ENCODE measurements at regions not wholly inside any gene's neighbourhood (a gene's known extent, or its start where the extent isn't known, plus 50 kb on each side); places are given as distances from the start of the nearest gene placed in this dataset.
"Not testable (repeated sequence)": the region's sequence is repeated elsewhere in the genome, so short reads cannot be mapped to it uniquely, and the experiment has no call there.

- DNase-seq, result no peak
These were observed 351.0 kb downstream of the TCERG1L start for GRCh38 chr10:130960531-130960930.

DNA sequence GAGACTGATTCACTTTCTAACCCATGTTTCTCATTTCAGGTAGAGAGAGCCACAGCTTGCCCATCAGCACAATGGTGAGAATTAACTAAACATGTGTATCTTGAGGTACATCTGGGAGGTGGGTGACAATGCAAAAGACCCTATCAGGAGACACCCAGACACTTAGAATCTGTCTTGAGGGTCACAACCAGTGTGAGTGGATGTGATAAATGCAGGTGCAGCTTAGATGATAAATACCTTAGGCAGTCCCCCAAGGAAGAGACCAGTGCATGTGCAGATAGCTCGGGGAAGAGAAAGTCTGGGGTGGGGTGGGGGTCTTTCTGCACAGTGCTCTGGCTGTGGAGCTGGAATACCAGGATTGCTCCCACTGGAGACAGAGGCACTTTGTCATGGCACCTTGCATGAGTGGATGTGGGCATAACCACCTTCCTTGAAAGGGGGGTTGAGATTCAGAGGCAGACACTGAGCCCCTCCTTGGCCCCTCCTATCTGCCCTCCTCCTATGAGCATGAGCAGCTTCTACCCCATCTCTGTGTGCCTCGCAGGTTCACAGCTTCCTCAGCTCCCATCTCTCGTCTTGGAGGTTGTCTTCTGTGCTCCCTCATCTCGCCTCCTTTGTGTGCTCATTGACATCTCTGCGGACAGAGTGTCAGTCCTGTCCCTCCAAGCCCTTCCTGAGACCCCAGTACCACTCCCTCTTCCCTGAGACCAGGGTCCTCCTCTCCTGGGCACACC lies 349.8 kb downstream of the TCERG1L start:
- no peak for DNase-seq

GRCh38 chr10:130962240-130963051 lies 349.1 kb downstream of the TCERG1L start:
- DNase-seq, result no peak

- no peak for DNase-seq
These were observed 348.5 kb downstream of the TCERG1L start for GRCh38 chr10:130963052-130963393.

DNA sequence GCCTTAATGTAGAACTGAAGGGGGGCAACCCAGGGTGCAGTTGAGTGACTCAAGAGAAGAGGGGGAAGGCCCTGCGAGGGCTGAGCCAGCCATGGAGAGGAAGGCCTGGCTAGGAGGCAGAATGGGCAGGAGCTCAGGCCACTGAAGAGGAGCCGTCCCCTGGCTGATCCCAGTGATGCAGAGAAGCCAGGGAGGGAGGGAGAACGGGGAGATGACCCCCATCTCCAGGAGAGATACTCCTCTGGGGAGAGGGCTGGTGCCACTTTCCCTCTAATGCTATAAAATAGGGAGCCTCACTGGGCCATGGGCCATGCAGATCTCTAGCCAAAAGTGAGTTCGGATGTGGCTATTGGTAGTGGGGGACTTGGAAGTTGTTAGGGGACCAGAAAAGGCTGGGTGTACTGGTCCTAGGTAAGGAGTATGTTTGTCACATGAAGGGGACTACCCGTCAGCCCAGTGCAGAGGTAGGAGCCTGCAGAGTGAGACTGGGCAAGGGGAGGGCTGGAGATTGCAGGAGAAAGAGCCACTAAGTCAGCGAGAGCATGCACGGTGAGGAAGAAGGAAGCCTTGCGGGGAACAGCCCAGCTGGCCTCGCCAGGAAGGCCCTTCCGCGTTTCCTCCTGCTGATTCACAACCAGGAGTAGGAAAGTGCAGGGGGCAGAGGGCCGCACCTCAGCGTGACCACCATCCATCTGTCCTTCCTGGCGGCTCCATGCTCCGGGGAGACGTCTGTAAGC lies 347.6 kb downstream of the TCERG1L start:
- no peak for DNase-seq

- no peak for DNase-seq
These were observed 346.8 kb downstream of the TCERG1L start for GRCh38 chr10:130964771-130965170.

DNA sequence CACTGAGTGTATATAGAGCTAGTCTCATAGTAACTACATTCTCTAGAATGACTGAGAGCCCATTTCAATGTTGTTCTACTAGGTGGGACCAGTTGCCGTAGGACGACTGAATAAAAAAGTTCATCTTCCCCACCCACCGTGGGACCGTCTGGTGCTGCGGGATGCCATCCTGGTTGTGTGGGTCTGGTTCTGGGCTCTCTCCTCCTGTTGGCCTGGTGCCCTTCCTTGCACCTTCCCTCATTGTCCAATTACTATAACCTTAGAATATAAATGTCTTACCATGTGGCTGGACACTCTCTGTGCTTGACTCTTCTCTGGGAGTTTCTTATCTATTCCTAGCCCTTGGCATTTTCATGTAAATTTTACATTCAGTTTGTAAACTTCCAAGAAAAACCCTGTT lies 344.4 kb downstream of the TCERG1L start:
- no peak for DNase-seq

- no peak for DNase-seq
These were observed 343.7 kb downstream of the TCERG1L start for GRCh38 chr10:130967784-130968183.

DNA sequence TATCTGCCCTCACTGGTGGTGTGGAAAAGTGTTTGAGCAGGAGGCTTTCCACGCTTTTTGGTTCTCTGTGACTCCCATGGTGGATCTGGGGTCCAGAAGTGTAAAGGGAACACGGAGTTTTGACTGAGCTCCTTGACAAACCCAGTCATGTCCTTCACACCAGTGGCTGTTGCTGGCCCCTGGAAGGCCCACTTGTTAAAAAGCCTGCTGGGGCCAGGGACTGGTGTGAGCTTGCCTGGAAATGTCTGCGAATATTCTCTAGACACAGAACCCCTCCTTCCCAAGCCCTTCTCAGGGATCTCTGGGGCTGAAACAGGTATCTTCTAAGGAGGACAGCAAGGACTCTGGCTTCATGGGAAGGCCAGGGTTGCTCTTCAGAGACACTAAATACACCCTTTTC lies 343.0 kb downstream of the TCERG1L start:
- no peak for DNase-seq

DNA sequence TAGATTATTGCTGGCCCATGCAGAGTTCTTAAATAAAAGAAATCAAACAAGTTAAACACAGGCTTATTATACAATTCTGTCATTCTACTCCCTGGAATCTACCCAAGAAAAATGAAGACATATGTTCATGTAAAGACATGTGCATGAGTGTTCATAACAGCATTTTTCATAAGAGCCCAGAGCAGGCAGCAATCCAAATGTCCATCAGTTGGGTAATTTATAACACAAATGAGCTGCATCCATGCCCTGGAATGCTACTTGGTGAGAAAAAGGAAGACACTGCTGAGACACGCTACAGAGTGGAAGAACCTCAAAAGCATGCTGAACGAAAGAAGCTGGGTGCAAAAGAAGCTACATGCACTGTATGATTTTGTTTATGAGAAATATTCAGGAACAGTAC lies 342.6 kb downstream of the TCERG1L start:
- DNase-seq, result no peak

GRCh38 chr10:130969700-130970099 lies 341.8 kb downstream of the TCERG1L start:
- DNase-seq, result no peak

- no peak for DNase-seq
These were observed 341.0 kb downstream of the TCERG1L start for GRCh38 chr10:130970341-130971122.

DNA sequence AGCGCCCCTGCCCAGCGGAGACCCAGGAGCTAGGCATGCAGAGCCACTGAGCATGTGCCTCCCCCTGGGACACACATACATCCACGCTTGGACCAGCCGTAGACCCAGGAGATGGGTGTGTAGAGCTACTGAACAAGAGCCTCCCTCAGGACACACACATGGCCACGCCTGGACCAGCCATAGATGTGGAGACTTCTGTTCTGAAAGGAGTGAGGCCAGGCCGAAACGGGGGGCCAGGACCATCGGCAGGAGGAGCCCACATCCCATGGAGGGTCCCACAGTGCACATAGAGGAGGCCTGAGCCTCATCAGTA lies 340.4 kb downstream of the TCERG1L start:
- DNase-seq, result no peak

GRCh38 chr10:130973127-130973839 lies 338.2 kb downstream of the TCERG1L start:
- no peak for DNase-seq

DNA sequence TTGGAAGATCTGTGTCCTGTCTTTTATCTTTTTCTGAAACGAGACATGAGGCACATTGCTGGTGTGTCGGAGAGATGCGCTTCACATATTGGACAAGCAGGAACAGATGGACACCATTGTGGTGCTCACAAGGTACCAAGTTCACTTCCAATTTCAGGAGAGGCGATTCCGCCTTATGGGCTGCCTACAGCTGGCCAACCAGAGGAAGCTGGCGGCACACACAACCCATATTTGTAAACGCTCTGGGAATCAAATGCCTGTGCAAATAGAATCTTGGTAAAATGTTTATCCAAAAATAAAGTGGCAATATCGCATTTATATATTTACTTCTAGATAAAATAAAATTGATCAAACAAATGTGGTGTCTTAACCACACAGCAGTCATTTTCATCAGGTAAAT lies 337.4 kb downstream of the TCERG1L start:
- DNase-seq, result no peak

DNA sequence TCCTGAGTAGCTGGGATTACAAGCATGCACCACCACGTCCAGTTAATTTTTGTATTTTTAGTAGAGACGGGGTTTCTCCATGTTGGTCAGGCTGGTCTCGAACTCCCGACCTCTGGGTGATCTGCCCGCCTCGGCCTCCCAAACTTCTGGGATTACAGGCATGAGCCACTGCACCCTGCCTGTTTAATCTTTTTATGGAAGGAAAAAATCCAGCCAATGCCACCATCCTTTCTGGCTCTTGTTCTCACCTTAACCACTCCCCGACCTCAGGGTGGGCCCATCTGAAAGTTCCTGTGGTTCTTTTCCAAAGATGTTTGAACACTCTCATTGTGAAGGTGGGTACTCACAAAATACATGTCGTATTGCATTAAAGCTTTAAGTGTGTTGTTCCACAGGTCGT lies 336.2 kb downstream of the TCERG1L start:
- not testable (repeated sequence) for DNase-seq

GRCh38 chr10:130982802-130983201 lies 328.7 kb downstream of the TCERG1L start:
- DNase-seq, result no peak

DNA sequence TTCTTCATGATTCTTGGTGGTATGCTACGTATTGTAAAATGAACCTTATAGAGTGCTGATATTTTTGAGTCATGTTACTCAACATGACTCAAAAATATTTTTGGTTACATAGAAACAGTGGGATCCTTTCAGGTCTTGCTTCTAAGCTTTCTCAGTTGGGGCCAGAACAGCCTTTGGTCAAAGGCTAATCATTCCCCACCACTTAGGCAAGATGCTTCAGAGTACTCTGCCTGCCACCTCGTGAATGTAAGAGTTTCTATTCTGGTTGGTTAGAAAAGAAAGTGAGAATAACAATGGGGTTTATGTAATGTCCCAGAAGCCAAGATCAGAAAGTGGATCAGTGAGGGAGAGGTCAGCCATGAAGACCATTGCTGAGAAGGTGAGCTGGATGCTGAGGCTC lies 327.8 kb downstream of the TCERG1L start:
- DNase-seq, result no peak

DNA sequence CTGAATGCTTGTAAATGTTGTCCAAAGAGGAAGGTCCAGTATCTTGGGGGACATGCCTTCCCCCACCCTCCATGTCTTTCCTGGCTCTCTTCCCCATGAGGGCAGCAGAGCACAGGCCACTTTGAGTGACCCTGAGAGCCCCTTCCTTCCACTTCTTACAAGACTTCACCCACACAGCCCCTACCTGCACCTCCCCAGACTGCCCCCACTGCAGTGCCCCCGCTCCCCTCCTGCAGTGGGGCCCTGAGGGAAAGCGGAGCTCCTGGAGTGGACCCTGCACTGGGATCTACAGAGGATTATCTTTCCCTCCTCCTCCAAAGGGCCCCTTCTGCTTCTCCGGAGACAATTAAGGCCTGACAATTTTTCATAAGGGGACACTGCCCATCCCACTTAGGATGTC lies 326.8 kb downstream of the TCERG1L start:
- DNase-seq, result no peak

GRCh38 chr10:130985158-130985753 lies 326.3 kb downstream of the TCERG1L start:
- no peak for DNase-seq

DNA sequence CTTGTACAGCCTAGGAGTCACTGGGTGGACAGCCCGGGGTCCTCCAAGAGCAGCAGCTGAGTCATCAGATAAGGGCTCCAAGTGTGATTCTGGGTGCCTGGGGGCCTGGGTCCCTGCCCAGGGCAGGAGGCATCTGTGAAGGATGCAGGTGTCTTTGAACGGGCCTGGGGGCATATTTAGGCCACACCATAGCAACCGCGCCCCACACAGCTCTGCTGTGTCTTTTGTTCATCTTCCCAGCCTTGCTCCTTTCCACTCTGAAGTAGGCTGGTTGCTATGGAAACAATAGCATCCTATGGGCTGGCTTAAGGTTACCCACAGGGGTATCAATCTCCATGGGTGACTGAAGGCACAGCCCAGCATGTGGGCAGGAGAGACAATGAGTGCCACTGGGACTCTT lies 324.7 kb downstream of the TCERG1L start:
- DNase-seq, result no peak

DNA sequence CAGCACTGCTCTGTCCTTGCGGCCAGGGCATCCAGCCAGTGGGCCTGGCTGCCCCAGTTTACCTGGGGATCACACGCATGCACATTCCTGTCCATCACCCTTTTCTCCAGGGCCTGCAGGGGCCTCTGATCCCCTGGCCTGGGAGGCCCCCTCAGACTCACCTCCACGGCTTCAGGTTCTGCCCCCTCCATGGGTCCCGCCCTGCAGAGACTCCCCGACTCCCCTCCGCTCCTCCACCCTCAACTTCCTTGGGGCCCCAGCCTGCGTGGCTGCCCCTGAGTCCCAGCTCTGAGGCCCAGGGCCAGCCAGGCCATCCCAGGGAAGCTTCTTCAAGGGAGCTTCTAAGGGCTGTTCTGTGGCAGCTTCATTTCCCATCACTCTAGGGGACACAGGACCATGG lies 324.1 kb downstream of the TCERG1L start:
- DNase-seq, result no peak

Data from stimulated activated CD4-positive, alpha-beta T cell treated with anti-CD3 and anti-CD28 coated beads, Interleukin-2, amount 100 ng/mL, for 24 hours (primary cell).